ENCODE measurements at regions not wholly inside any gene's neighbourhood (a gene's known extent, or its start where the extent isn't known, plus 50 kb on each side); places are given as distances from the start of the nearest gene placed in this dataset.

DNA sequence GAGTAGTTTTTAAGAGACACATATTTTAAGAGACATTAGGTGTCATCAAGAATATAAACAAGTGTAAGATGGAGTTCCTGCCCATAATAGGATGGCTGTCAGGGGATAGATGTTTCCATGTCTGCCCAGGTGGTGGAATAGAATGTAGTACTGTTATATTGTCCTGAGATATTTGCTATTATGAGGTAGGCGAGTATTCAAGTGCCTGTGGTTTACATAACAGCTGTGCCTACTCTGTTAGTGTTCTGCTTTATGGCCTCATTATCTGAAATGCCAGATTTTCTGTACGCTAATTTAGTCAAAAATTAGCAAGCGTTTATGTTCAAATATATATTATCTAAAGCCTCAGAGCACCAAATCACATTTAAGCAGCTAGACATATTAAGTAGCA is 360.2 kb upstream of the ROPN1 start:
- TF ChIP-seq, protein P1, sequence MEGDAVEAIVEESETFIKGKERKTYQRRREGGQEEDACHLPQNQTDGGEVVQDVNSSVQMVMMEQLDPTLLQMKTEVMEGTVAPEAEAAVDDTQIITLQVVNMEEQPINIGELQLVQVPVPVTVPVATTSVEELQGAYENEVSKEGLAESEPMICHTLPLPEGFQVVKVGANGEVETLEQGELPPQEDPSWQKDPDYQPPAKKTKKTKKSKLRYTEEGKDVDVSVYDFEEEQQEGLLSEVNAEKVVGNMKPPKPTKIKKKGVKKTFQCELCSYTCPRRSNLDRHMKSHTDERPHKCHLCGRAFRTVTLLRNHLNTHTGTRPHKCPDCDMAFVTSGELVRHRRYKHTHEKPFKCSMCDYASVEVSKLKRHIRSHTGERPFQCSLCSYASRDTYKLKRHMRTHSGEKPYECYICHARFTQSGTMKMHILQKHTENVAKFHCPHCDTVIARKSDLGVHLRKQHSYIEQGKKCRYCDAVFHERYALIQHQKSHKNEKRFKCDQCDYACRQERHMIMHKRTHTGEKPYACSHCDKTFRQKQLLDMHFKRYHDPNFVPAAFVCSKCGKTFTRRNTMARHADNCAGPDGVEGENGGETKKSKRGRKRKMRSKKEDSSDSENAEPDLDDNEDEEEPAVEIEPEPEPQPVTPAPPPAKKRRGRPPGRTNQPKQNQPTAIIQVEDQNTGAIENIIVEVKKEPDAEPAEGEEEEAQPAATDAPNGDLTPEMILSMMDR (conservative IDR thresholded peaks at IDR 0.05) = no peak
- TF ChIP-seq ZFX (IDR thresholded peaks at IDR 0.05) = no peak
- H3K27ac ChIP-seq = no peak overlapping the region

DNA sequence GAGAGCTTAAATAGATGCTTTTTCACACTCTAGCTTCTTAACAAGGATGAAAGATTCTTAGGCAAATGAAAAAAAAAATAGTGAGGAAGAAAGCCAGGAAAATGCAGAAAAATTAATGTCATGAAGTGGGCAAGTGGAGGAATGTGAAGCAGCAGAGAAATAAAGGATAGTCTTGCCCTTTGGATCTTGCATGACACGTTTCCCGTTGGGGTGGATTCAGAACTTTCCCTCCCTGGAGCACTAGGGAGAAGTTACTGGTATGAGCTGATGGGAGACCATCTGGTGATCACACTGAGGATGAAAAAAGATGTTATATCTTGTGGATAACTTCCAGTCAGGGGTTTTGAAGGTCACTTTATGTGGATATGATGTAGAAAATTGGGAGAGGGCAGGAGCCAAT is 361.8 kb upstream of the ROPN1 start:
- TF ChIP-seq ZFX (IDR thresholded peaks at IDR 0.05) = no peak
- TF ChIP-seq, protein P1 (conservative IDR thresholded peaks at IDR 0.05) = no peak
- no peak overlapping the region for H3K27ac ChIP-seq

DNA sequence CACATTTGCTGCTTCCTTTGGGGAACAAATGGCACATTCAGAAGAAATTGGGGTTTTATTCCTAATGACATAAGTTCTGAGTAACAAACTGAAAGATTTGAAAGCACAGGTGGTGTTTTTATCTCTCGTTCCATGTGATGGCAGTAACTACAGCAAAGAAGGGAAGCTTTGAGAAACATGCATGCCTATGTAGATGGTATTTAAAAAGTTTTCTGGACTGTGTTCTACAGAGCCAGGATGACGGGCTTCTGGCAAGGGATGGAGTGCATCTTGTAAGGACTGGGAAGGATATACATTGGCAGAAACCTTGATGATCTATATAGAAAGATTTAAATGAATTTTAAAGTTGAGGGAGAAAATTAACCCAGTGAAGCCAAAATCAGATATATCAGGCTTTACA is 362.2 kb upstream of the ROPN1 start:
- TF ChIP-seq, protein P1 (conservative IDR thresholded peaks at IDR 0.05) = no peak
- TF ChIP-seq ZFX (IDR thresholded peaks at IDR 0.05) = no peak
- H3K27ac ChIP-seq = no peak overlapping the region

DNA sequence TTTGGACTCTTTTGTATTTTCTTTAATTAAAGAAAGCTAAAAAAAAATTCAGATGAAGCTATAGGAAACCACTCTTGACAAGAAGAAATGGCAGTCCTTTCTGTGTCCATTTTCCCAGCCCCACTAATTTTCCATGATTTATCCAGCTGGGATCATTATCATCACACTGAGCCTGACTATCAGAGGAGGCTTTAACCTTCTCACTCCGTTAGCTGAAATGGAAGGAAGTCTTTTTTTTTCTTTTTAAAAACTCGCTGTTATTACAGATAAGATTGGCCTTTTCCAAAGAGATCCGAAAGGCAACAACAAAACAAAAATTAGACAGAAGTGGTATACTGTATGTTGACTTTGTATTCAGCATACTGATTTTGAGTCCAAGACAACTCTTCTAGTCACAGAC is 366.2 kb upstream of the ROPN1 start:
- no peak for TF ChIP-seq ZFX (IDR thresholded peaks at IDR 0.05)
- TF ChIP-seq, protein P1 (conservative IDR thresholded peaks at IDR 0.05) = no peak
- H3K27ac ChIP-seq = no peak overlapping the region

DNA sequence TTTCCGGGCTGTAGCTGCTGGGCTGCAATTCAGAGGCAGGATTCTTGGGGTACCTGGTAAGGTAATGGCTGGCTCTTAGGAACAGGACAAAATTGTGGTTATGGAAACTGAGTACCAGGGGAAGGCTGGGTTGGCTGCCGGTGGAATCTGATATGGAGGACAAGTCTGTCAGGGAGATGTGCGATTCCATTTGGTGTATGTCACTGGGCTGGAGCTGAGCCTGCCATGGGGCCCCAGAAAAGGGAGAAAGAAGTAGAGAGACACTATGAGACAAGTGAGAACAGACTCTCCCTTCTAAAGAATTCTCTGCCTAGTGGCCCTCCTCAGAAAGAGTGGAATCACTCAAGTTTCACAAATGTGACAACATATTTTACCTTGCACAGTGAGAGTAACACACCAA is 368.2 kb upstream of the ROPN1 start:
- no peak for TF ChIP-seq ZFX (IDR thresholded peaks at IDR 0.05)
- TF ChIP-seq, protein P1 (conservative IDR thresholded peaks at IDR 0.05) = no peak
- H3K27ac ChIP-seq = no peak overlapping the region

DNA sequence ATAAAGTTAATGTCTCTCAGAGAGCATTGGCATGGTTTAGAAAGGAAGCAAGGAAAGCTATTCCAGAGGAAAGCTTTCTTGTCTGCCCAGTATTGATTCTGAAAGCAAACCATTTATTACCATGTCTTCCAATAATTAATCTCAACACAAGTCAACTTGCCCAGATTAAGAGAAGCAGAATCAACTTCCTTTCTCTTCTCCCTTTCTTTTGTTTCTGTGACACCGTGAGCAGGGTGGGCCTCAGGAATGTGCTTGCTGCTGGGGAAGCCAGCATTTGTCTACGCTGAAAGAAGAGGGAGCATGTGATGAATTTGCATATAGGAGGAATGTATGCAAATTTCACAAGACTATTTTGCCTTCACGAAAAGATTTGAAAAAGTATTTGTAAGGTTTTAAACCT is 368.6 kb upstream of the ROPN1 start:
- TF ChIP-seq, protein P1 (conservative IDR thresholded peaks at IDR 0.05) = no peak
- TF ChIP-seq ZFX (IDR thresholded peaks at IDR 0.05) = no peak
- H3K27ac ChIP-seq = no peak overlapping the region

DNA sequence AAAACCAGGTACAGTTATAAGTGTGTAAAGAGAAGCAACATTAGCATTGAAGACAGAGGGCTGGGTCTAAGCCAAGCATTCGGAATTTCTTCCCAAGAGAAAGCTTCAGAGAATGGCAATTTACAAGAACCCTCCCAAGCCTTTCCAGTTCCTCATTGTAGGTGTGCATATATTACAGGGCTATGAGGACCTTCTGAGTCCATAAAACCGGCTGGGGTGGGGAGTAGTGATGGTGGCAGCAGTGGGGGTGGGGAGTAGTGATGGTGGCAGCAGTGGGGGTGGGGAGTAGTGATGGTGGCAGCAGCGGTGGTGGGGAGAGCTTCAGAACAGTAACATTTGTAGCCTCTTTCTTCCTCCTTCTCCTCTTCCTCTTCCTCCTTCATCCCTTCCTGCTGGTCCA is 368.7 kb upstream of the UMPS start:
- no peak for TF ChIP-seq ZFX (IDR thresholded peaks at IDR 0.05)
- TF ChIP-seq, protein P1 (conservative IDR thresholded peaks at IDR 0.05) = no peak
- no peak overlapping the region for H3K27ac ChIP-seq
